ENCODE measurements at regions not wholly inside any gene's neighbourhood (a gene's known extent, or its start where the extent isn't known, plus 50 kb on each side); places are given as distances from the start of the nearest gene placed in this dataset.
"Not testable (repeated sequence)": the region's sequence is repeated elsewhere in the genome, so short reads cannot be mapped to it uniquely, and the experiment has no call there.

GRCh38 chr7:51397608-51398007 is 81.0 kb upstream of the COBL start:
- DNase-seq (ENCODE audit: low read depth in 1 of 2, low spot score in 1 of 2) = not testable (repeated sequence)

GRCh38 chr7:51393003-51393402 is 76.4 kb upstream of the COBL start:
- not testable (repeated sequence) for DNase-seq (ENCODE audit: low read depth in 1 of 2, low spot score in 1 of 2)

- DNase-seq (ENCODE audit: low read depth in 1 of 2, low spot score in 1 of 2) = not testable (repeated sequence)
Measured at GRCh38 chr7:51389952-51390351, 73.3 kb upstream of the COBL start.

- not testable (repeated sequence) for DNase-seq (ENCODE audit: low read depth in 1 of 2, low spot score in 1 of 2)
Measured at GRCh38 chr7:51389216-51389812, 72.7 kb upstream of the COBL start.

GRCh38 chr7:51388241-51388640 is 71.6 kb upstream of the COBL start:
- DNase-seq (ENCODE audit: low read depth in 1 of 2, low spot score in 1 of 2) = not testable (repeated sequence)

GRCh38 chr7:51386806-51387568 is 70.4 kb upstream of the COBL start:
- not testable (repeated sequence) for DNase-seq (ENCODE audit: low read depth in 1 of 2, low spot score in 1 of 2)

GRCh38 chr7:51386184-51386583 is 69.6 kb upstream of the COBL start:
- not testable (repeated sequence) for DNase-seq (ENCODE audit: low read depth in 1 of 2, low spot score in 1 of 2)

GRCh38 chr7:51382243-51382642 is 65.6 kb upstream of the COBL start:
- not testable (repeated sequence) for DNase-seq (ENCODE audit: low read depth in 1 of 2, low spot score in 1 of 2)

- DNase-seq (ENCODE audit: low read depth in 1 of 2, low spot score in 1 of 2) = no peak
Measured at GRCh38 chr7:51376420-51377092, 59.9 kb upstream of the COBL start.

- DNase-seq (ENCODE audit: low read depth in 1 of 2, low spot score in 1 of 2) = no peak
Measured at GRCh38 chr7:51374936-51375335, 58.3 kb upstream of the COBL start.

GRCh38 chr7:51373607-51374006 is 57.0 kb upstream of the COBL start:
- DNase-seq (ENCODE audit: low read depth in 1 of 2, low spot score in 1 of 2) = not testable (repeated sequence)

- DNase-seq (ENCODE audit: low read depth in 1 of 2, low spot score in 1 of 2) = no peak
Measured at GRCh38 chr7:51369746-51370145, 53.1 kb upstream of the COBL start.

GRCh38 chr7:51369228-51369627 is 52.6 kb upstream of the COBL start:
- DNase-seq (ENCODE audit: low read depth in 1 of 2, low spot score in 1 of 2) = not testable (repeated sequence)

GRCh38 chr7:51368334-51368733 is 51.7 kb upstream of the COBL start:
- DNase-seq (ENCODE audit: low read depth in 1 of 2, low spot score in 1 of 2) = no peak

- no peak for DNase-seq (ENCODE audit: low read depth in 1 of 2, low spot score in 1 of 2)
Measured at GRCh38 chr7:51367614-51367968, 51.0 kb upstream of the COBL start.

GRCh38 chr7:51366930-51367613 is 50.5 kb upstream of the COBL start:
- DNase-seq (ENCODE audit: low read depth in 1 of 2, low spot score in 1 of 2) = no peak
